NCI-H446 (cell line): ENCODE measurements at regions not wholly inside any gene's neighbourhood (a gene's known extent, or its start where the extent isn't known, plus 50 kb on each side); places are given as distances from the start of the nearest gene placed in this dataset.

Experiments
- DNase-seq, 2 experiments: peaks; one replicate each; lab custom pipeline; 2025; lab: John Stamatoyannopoulos, UW

- DNase-seq, result no peak
These were observed 154.9 kb upstream of the ANKRD28 start for GRCh38 chr3:15952543-15953175.

DNA sequence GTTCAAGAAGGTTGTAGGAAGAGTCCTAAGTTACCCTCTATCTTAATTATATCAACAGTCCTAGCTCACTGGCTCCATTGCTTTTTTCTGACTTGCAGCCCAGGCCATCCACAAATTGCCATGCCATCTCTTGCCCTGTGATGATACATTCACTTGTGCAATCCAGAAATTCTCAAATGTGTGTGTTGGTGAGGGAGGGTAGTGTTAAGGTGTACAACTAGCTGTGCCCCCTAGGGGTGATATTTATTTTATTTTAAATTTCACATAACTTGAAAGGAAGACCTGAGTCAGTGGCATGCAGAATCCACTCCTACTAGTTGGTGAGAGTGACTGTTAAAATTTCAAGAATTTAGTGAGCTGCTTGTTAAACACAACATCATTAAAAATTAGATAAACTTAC is 156.1 kb upstream of the ANKRD28 start:
- no peak for DNase-seq

- DNase-seq, result peak in 1 of 2 experiments; percentile 2
These were observed 158.2 kb upstream of the ANKRD28 start for GRCh38 chr3:15955968-15956367.

- no peak for DNase-seq
These were observed 161.1 kb upstream of the ANKRD28 start for GRCh38 chr3:15958692-15959433.

- DNase-seq, result no peak
These were observed 161.6 kb upstream of the ANKRD28 start for GRCh38 chr3:15959434-15959811.

GRCh38 chr3:15964605-15965442 is 167.0 kb upstream of the ANKRD28 start:
- DNase-seq, result no peak

DNA sequence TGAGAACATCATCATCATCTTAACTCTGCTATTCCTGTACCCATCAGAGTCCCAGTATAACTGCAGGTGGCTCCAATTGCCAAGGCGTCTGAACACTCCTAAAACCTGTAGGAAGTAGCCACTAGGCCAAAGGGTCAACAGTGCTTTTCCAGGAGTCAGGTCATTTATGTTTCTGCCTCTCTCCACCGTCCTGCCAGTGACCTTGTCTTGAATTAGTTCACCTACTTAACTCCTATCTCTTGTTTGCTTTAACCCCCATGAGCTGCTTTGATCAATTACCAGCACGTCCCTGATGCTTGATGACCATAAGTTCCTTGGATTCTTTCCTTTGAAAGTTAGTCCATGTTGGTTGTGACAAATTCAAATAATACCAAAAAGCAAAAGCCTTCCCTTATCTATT is 169.8 kb upstream of the ANKRD28 start:
- DNase-seq, result no peak

DNA sequence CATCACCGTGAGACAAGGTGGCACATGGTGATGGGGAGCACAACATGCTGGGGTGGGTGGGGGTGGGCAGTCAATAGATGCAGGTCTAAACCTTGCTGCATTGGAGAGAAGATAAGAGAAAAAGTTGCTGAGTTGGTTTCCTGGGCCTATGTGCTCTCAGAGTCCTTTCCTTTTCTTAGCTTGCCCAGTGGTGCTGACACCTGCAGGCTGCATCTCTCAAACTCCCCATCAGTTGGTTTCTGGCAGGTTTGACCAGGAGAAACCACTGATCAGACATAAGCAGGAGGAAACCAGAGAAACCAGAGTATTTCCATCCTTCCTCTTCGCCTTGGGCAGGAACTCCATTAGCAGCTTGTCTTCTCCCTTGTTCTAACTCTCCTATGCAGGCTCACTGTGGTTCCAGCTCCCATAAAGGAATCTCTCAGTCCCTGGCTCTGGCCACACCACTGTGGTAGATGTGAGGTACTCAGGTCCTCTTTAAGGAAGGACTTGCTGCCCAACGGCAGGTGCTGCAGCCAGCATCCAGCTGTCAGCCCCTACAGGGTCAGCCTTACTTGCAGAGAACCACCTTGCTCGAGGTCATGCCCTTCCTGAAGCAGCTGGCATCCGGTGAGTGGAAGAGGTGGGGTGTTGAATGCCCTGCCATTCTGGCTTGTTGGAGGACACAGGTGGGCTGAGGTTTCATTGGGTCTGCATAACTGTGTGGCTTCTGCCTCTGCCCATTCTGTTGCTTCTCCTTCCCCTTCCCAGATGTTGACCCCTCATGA is 172.3 kb upstream of the ANKRD28 start:
- DNase-seq, result no peak

DNA sequence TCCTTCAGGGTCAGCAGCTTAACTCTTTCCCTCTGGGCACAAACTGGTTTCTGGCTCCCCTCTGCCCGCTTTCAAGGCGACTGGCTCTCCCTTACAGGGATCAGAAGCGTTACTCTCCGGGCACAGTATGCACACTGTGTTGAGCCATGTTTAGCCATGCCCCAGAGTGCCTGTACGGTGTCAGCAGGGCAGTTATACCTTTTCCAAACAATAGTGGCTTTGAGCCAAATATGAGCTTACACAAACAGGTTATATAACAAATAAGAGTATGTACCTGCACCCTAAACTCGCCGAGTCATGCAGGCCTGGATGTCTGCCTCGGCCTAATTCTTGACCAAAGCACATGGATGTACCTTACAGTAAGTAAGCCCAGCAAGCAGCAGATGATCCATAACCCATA is 175.6 kb upstream of the ANKRD28 start:
- no peak for DNase-seq

DNA sequence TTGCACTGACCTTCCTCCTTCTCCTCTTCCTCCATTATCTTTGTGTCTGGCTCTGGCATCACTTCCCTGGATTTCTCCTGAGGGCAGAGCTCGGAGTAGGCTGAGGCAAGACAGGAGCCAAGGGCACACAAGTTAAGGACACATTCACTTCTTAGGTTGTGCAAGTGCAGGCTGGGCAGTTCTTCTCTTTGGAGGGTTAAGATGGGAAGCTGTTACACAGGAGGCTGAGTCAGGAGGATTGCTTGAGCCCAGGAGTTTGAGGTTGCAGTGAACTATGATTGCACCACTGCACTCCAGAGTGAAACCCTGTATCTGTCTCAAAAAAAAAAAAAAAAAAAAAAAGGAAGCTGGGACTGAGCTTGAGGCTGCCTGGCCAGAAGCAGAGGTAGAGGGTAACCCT is 176.2 kb upstream of the ANKRD28 start:
- DNase-seq, result no peak

- DNase-seq, result no peak
These were observed 176.9 kb upstream of the ANKRD28 start for GRCh38 chr3:15974647-15975046.

GRCh38 chr3:15976524-15976923 is 178.7 kb upstream of the ANKRD28 start:
- DNase-seq, result no peak

DNA sequence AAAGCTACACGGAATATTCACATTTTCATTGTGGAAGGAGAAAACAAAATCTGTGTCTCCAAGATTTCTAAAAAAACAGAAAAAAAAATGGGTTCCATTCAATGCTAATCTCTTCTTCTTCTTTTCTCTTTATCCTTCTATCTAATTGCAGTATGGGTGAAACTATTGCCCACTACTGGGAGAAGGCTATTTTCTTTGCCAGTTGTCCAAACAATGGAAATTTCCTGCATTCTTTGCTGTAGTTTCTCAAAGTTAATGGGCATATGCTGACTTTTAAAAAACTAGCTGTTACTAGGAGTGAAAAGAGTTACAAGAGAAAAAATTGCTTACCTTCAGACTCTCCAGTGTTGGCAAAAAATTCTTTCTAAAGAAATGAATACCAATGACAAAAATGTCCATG is 179.3 kb upstream of the ANKRD28 start:
- DNase-seq, result no peak

DNA sequence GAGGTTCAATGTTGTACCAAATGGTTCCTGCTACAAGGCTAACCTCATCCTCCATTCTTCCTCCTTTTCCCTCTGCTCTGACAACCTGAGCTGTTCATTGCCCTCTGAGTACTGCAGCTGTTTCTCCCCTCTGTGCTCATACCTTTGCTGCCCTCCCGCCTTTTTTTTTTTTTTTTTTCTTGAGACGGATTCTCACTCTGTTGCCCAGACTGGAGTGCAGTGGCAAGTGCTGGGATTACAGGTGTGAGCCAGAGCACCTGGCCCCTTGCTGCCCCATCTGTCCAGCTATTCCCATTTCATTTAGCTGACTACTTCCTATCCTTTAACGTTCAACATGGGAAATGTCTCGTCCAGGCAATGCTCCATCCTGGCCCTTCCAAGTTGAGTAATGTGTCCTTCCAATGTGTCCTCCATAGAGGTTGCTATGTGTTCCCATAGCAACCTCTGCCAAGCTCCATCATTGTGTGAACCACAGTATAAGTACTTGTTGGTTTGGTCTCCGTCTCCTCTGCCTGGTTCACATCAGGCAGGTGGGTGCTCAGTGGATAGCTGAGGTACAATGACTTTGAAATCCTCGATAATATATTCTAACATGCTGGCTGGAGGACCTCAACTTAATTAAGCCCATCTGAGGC is 179.9 kb upstream of the ANKRD28 start:
- DNase-seq, result no peak

DNA sequence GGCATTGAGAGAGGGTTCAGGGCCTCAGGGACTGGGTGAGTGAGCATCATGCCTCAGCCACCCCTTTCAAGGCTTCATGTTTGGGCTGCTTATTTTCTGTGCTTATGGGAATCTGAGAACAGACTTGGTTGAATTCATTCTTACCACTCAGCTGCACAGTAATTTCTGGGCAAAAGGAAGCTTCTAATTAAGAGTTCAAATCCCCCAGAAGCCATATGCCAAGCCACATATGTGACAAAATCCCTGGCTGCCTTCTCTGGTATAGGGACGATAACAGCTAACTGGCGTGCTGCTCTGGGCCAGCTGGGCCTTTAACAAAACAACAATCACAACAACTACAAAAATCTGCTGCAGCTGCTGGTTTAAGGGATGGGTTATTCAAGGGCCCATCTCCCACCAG is 181.0 kb upstream of the ANKRD28 start:
- peak; percentile 15 to 84 for DNase-seq

DNA sequence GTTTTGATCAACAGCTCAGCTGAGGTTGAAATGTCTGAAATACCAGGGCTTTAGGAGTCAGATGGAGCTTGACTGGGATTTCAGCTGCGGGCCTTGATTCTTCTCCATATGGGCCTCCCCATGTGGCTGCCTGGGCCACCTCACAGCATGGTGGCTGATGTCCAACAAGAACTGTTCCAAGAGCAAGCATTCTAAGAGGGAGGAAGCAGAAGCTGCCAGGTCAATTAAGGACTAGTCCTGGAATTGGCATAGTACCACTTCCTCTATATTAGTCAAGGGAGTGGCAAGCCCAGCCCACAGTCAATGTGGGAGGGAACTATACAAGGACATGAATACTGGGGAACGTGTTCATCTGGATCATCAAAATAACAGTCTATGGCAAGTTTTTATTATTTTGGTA is 181.7 kb upstream of the ANKRD28 start:
- peak; percentile 86 to 92 for DNase-seq

DNA sequence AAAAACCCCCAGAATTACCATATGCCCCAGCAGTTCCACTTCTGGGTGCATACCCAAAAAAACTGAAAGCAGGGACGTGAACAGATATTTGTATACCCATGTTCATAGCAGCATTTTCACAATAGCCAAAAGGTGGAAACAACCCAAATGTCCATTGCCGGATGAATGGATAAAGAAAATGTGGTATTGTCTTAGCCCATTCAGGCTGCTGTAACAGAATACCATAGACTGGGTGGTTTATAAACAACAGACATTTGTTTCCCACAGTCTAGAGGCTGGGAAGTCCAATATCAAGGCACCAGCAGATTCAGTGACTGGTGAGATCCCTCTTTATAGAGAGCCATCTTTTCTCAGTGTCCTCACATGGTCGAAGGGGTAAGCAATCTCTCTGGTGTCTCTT is 182.1 kb upstream of the ANKRD28 start:
- no peak for DNase-seq

DNA sequence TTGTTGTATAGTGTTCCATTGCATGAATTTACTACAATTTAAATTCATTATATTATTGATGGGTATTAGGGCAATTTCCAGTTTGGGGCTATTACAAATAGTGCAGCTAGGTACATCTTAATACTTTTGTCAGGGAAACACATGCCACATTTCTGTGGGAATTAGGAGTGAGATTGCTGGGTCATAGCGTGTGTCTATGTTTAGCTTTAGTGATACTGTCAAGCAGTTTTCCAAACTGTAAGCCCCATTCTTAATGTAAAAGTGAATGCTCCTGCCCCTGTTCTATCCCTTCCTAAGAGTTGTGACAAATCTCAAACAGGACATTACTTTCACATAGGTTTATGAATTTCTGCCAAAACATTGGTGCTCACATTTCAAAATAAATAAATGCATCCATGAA is 184.5 kb upstream of the ANKRD28 start:
- DNase-seq, result no peak

- DNase-seq, result peak; percentile 8 to 42
These were observed 185.0 kb upstream of the ANKRD28 start for GRCh38 chr3:15982667-15983196.

- no peak for DNase-seq
These were observed 185.5 kb upstream of the ANKRD28 start for GRCh38 chr3:15983232-15983631.

- no peak for DNase-seq
These were observed 185.9 kb upstream of the ANKRD28 start for GRCh38 chr3:15983693-15984092.
